HCT116 (cell line): ENCODE measurements at regions not wholly inside any gene's neighbourhood (a gene's known extent, or its start where the extent isn't known, plus 50 kb on each side); places are given as distances from the start of the nearest gene placed in this dataset.

ENCODE experiments used
- CEBPB ChIP-seq: IDR thresholded peaks from 2 replicates; pipeline ENCODE4 v1.6.1; 2012; ENCODE audit warnings: low read depth
- EZH2 ChIP-seq: fragments of 200-600 bp; sonication (generic); IDR thresholded peaks from 2 replicates; pipeline ENCODE4 v1.6.1; 2017; ENCODE audit warnings: antibody characterized with exemption, mixed run types
- EZH2phosphoT487 ChIP-seq: fragments of 200-600 bp; IDR thresholded peaks from 2 replicates; pipeline ENCODE4 v1.6.1; 2018; ENCODE audit warnings: antibody characterized with exemption, borderline replicate concordance
- FOSL1 ChIP-seq: IDR thresholded peaks from 2 replicates; pipeline ENCODE4 v1.6.1; 2012; ENCODE audit warnings: low read depth
- MAX ChIP-seq: IDR thresholded peaks from 2 replicates; pipeline ENCODE4 v1.6.1; 2012
- POLR2A ChIP-seq: IDR thresholded peaks from 2 replicates; pipeline ENCODE4 v1.7.0; 2011; ENCODE audit warnings: borderline replicate concordance; ENCODE audit not compliant: insufficient read depth, insufficient read length; ENCODE audit errors: extremely low read depth
- POLR2AphosphoS5 ChIP-seq: IDR thresholded peaks from 2 replicates; pipeline ENCODE4 v1.6.1; 2011; ENCODE audit warnings: mild to moderate bottlenecking, low read depth, low read length, moderate library complexity
- RAD21 ChIP-seq: IDR thresholded peaks from 2 replicates; pipeline ENCODE4 v1.6.1; 2012; ENCODE audit warnings: low read depth, mild to moderate bottlenecking
- SIN3A ChIP-seq: IDR thresholded peaks from 2 replicates; pipeline ENCODE4 v1.6.1; 2012; ENCODE audit warnings: low read depth
- SP1 ChIP-seq: IDR thresholded peaks from 2 replicates; pipeline ENCODE4 v1.6.1; 2012; ENCODE audit warnings: low read depth
- YY1 ChIP-seq: IDR thresholded peaks from 2 replicates; pipeline ENCODE4 v1.6.1; 2011; ENCODE audit warnings: low read length, low read depth, moderate library complexity, mild to moderate bottlenecking; ENCODE audit not compliant: insufficient replicate concordance; ENCODE audit errors: extremely low read depth
- ZBTB33 ChIP-seq: IDR thresholded peaks from 2 replicates; pipeline ENCODE4 v1.6.1; 2011; ENCODE audit warnings: mild to moderate bottlenecking, low read length, moderate library complexity; ENCODE audit not compliant: insufficient replicate concordance; ENCODE audit errors: extremely low read depth
- TF ChIP-seq, protein P1 (sequence below), 3 experiments: fragments of 200-600 bp in 1 of 3; sonication (generic) in 1 of 3; IDR thresholded peaks in 2 of 3; conservative IDR thresholded peaks in 1 of 3; 2 replicates each; pipeline ENCODE4 v1.5.1; 2012 to 2017; ENCODE audit warnings: low read depth in 2 of 3, low read length in 2 of 3, antibody characterized with exemption in 1 of 3, borderline replicate concordance in 1 of 3, control low read depth in 1 of 3, mild to moderate bottlenecking in 1 of 3, mixed read lengths in 1 of 3, mixed run types in 1 of 3, moderate library complexity in 1 of 3; ENCODE audit not compliant: insufficient read depth in 1 of 3
- TF ChIP-seq, protein P2 (sequence below): IDR thresholded peaks from 2 replicates; pipeline ENCODE4 v1.6.1; 2012; ENCODE audit warnings: low read depth

GRCh38 chr3:124101643-124102042 lies 109.7 kb upstream of the ROPN1 start:
- TF ChIP-seq FOSL1 (no peak), POLR2A (no peak), EZH2 (no peak), EZH2phosphoT487 (no peak), RAD21 (no peak), ZBTB33 (no peak), MAX (no peak), SP1 (no peak), YY1 (no peak), CEBPB (no peak), POLR2AphosphoS5 (no peak), SIN3A (no peak)
- TF ChIP-seq, protein P1, sequence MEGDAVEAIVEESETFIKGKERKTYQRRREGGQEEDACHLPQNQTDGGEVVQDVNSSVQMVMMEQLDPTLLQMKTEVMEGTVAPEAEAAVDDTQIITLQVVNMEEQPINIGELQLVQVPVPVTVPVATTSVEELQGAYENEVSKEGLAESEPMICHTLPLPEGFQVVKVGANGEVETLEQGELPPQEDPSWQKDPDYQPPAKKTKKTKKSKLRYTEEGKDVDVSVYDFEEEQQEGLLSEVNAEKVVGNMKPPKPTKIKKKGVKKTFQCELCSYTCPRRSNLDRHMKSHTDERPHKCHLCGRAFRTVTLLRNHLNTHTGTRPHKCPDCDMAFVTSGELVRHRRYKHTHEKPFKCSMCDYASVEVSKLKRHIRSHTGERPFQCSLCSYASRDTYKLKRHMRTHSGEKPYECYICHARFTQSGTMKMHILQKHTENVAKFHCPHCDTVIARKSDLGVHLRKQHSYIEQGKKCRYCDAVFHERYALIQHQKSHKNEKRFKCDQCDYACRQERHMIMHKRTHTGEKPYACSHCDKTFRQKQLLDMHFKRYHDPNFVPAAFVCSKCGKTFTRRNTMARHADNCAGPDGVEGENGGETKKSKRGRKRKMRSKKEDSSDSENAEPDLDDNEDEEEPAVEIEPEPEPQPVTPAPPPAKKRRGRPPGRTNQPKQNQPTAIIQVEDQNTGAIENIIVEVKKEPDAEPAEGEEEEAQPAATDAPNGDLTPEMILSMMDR (IDR thresholded peaks at IDR 0.05 in 2 of 3, conservative IDR thresholded peaks at IDR 0.05 in 1 of 3; ENCODE audit: borderline replicate concordance in 1 of 3, insufficient read depth in 1 of 3, low read depth in 2 of 3, low read length in 2 of 3), result no peak
- TF ChIP-seq, protein P2, sequence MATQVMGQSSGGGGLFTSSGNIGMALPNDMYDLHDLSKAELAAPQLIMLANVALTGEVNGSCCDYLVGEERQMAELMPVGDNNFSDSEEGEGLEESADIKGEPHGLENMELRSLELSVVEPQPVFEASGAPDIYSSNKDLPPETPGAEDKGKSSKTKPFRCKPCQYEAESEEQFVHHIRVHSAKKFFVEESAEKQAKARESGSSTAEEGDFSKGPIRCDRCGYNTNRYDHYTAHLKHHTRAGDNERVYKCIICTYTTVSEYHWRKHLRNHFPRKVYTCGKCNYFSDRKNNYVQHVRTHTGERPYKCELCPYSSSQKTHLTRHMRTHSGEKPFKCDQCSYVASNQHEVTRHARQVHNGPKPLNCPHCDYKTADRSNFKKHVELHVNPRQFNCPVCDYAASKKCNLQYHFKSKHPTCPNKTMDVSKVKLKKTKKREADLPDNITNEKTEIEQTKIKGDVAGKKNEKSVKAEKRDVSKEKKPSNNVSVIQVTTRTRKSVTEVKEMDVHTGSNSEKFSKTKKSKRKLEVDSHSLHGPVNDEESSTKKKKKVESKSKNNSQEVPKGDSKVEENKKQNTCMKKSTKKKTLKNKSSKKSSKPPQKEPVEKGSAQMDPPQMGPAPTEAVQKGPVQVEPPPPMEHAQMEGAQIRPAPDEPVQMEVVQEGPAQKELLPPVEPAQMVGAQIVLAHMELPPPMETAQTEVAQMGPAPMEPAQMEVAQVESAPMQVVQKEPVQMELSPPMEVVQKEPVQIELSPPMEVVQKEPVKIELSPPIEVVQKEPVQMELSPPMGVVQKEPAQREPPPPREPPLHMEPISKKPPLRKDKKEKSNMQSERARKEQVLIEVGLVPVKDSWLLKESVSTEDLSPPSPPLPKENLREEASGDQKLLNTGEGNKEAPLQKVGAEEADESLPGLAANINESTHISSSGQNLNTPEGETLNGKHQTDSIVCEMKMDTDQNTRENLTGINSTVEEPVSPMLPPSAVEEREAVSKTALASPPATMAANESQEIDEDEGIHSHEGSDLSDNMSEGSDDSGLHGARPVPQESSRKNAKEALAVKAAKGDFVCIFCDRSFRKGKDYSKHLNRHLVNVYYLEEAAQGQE, result no peak
